NT2/D1 (cell line): ENCODE measurements at regions not wholly inside any gene's neighbourhood (a gene's known extent, or its start where the extent isn't known, plus 50 kb on each side); places are given as distances from the start of the nearest gene placed in this dataset.
"Not testable (repeated sequence)": the region's sequence is repeated elsewhere in the genome, so short reads cannot be mapped to it uniquely, and the experiment has no call there.

ENCODE experiments used
- DNase-seq: peaks from one replicate; pipeline ENCODE4 v3.0.0-alpha.2; 2011; ENCODE audit warnings: low read depth, low spot score
- H3K27me3 ChIP-seq: 2 replicates; pipeline ENCODE4 v1.6.0; 2011; ENCODE audit warnings: mild to moderate bottlenecking; ENCODE audit not compliant: insufficient read length, insufficient read depth
- H3K36me3 ChIP-seq: 2 replicates; pipeline ENCODE4 v1.6.1; 2011; ENCODE audit warnings: mild to moderate bottlenecking, low read length, mixed read lengths; ENCODE audit not compliant: insufficient read depth, insufficient read length
- H3K4me1 ChIP-seq: 2 replicates; pipeline ENCODE4 v1.5.1; 2011; ENCODE audit not compliant: insufficient read depth, insufficient read length
- H3K4me3 ChIP-seq: 2 replicates; pipeline ENCODE4 v1.5.1; 2011; ENCODE audit warnings: low read depth; ENCODE audit not compliant: insufficient read length
- H3K9ac ChIP-seq: 2 replicates; pipeline ENCODE4 v1.6.0; 2011; ENCODE audit warnings: low read depth; ENCODE audit not compliant: insufficient read length
- H3K9me3 ChIP-seq: 2 replicates; pipeline ENCODE4 v1.5.1; 2011; ENCODE audit warnings: mild to moderate bottlenecking, low read length; ENCODE audit not compliant: insufficient read depth
- SUZ12 ChIP-seq: IDR thresholded peaks from 2 replicates; pipeline ENCODE4 v1.6.1; 2011; ENCODE audit not compliant: insufficient read length, insufficient read depth; ENCODE audit errors: extremely low read depth
- YY1 ChIP-seq: IDR thresholded peaks from 2 replicates; pipeline ENCODE4 v1.6.1; 2011; ENCODE audit not compliant: insufficient read length, insufficient read depth
- ZNF274 ChIP-seq: IDR thresholded peaks from 2 replicates; pipeline ENCODE4 v1.6.1; 2011; ENCODE audit warnings: mild to moderate bottlenecking, low read depth, low read length

DNA sequence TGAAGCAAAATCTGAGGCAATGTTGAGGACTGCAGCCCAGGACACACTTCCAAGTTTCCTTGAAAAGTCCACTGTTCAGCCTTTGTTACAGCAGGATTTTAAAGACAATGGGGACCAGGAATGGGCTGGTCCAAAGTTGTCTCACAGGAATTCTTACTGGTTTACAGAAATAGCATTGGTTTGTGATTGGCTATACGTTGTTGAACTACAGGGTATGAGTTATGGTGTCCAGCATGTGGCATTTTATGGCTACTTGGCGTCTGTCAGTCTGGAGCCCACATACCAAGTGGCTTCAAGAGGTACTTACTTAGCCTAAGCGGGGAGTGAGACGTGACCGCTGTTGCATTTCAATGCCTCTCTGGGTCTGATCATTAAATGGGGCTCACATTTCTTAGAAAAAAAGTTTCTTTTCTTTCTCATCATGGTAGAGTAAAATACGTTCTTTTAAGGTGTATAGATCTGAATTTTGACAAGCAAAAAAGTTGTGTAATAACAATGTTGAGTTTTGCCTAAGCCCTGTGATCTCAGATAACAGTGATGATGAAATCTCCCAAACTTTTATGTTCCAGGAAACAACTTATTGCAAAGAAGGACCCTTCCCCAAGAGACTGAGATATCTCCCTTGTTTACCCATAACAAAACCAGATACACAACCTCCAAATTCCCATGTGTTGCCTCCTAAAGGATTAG, 100.0 kb upstream of the TRIM24 start:
- H3K9me3 ChIP-seq, result no peaks in the 10 kb centered on the region
- no peaks in the 10 kb centered on the region for H3K4me1 ChIP-seq
- peak; percentile 6 for DNase-seq

DNA sequence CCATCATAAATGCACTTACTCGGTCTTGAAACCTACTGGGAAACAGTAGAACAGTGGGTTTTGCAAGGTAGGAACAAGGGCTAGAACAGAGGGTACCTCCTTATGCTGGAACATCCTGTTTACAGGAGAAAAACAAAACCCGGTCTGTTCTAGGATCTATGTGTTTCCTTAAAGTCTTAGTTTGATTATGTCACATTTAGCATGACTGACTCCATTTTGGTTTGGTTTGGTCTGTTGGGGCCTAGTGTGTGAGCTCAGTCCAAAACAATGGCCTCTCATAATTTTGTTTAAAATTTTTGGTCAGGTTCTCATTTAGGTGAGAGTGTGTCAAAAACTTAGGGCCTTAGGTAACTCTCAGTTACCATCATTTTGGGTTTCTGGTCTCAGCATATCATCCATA, 96.3 kb upstream of the TRIM24 start:
- H3K9me3 ChIP-seq, result peaks cover 6% of the 10 kb centered on the region; the same call in 1 of the 2 replicates
- H3K4me1 ChIP-seq, result no peaks in the 10 kb centered on the region
- H3K4me3 ChIP-seq, result no peak overlapping the region
- DNase-seq, result no peak
- H3K36me3 ChIP-seq, result no peaks in the 10 kb centered on the region
- H3K9ac ChIP-seq, result no peak overlapping the region
- H3K27me3 ChIP-seq, result no peaks in the 10 kb centered on the region
- TF ChIP-seq ZNF274 (no peak), SUZ12 (no peak), YY1 (no peak)

More for the DNA sequence above, 100.0 kb upstream of the TRIM24 start:
- Histone ChIP-seq H3K4me3 (no peak overlapping the region), H3K9ac (no peak overlapping the region), H3K27me3 (no peaks in the 10 kb centered on the region), H3K36me3 (no peaks in the 10 kb centered on the region)
- TF ChIP-seq SUZ12 (no peak), ZNF274 (no peak), YY1 (no peak)

DNA sequence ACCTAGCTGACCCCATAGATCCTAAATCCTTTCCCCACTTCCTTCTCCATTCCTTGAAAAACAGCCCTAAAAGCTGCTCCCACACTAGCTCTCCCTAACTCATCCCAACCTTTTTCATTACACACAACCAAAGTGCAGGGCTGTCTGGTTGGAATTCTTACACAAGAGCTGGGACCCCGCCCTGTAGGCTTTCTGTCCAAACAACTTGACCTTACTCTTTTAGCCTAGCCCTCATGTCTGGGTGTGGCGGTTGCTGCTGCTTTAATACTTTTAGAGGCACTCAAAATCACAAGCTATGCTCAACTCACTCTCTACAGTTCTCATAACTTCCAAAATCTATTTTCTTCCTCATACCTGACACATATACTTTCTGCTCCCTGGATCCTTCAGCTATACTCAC, 93.9 kb upstream of the TRIM24 start:
- not testable (repeated sequence) for H3K27me3 ChIP-seq, H3K9ac ChIP-seq, H3K4me1 ChIP-seq, H3K4me3 ChIP-seq, DNase-seq, H3K36me3 ChIP-seq
- peaks cover 25% of the 10 kb centered on the region for H3K9me3 ChIP-seq

DNA sequence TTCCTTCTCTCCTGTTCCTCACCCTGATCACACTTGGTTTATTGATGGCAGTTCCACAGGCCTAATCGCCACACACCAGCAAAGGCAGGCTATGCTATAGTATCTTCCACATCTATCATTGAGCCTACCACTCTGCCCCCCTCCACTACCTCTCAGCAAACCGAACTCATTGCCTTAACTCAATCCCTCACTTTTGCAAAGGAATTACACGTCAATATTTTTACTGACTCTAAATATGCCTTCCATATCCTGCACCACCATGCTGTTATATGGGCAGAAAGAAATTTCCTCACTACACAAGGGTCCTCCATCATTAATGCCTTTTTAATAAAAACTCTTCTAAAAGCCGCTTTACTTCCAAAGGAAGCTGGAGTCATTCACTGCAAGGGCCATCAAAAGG, 93.4 kb upstream of the TRIM24 start:
- not testable (repeated sequence) for H3K4me1 ChIP-seq, H3K36me3 ChIP-seq, DNase-seq, H3K27me3 ChIP-seq, H3K9ac ChIP-seq, H3K4me3 ChIP-seq
- H3K9me3 ChIP-seq, result peaks cover 25% of the 10 kb centered on the region

DNA sequence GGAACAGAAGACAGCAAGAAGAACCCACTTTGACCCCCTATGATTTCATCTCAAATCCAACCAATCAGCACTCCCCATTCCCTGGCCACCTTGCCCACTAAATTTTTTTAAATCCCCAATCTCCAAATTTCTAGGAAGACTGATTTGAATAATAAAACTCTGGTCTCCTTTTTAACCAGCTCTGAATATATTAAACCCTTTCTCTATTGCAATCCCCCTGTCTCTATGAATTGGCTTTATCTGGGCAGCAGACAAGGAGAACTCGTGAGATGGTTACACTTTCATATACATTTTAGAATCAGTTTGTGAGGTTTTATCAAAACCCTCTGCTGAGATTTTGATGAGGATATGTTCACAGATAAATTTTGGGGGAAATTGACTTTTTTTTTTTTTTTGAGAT, 90.3 kb upstream of the TRIM24 start:
- no peak for TF ChIP-seq ZNF274
- no peak for TF ChIP-seq SUZ12
- no peak for TF ChIP-seq YY1
- H3K9me3 ChIP-seq, result peaks cover 25% of the 10 kb centered on the region
- no peak for DNase-seq
- H3K4me1 ChIP-seq, result no peaks in the 10 kb centered on the region
- H3K9ac ChIP-seq, result no peak overlapping the region
- no peaks in the 10 kb centered on the region for H3K36me3 ChIP-seq
- no peaks in the 10 kb centered on the region for H3K27me3 ChIP-seq
- no peak overlapping the region for H3K4me3 ChIP-seq

DNA sequence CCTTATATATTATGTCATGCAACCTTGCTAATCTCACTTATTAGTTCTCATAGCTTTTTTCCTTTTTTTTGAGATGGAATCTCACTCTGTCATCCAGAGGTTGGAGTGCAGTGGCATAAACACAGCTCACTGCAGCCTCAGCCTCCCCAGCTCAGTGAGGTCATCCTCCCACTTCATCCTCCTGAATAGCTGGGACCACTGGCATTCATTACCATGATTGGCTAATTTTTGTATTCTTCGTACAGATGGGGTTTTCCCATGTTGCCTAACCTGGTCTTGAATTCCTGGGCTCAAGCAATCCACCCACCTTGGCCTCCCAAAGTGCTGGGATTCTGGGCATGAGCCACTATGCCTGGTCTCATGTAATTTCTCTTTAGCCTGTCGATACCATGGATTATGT, 89.1 kb upstream of the TRIM24 start:
- Histone ChIP-seq H3K36me3 (no peaks in the 10 kb centered on the region), H3K9ac (no peak overlapping the region), H3K9me3 (peaks cover 25% of the 10 kb centered on the region), H3K27me3 (no peaks in the 10 kb centered on the region), H3K4me1 (no peaks in the 10 kb centered on the region), H3K4me3 (no peak overlapping the region)
- DNase-seq, result no peak
- TF ChIP-seq YY1 (no peak), ZNF274 (no peak), SUZ12 (no peak)

DNA sequence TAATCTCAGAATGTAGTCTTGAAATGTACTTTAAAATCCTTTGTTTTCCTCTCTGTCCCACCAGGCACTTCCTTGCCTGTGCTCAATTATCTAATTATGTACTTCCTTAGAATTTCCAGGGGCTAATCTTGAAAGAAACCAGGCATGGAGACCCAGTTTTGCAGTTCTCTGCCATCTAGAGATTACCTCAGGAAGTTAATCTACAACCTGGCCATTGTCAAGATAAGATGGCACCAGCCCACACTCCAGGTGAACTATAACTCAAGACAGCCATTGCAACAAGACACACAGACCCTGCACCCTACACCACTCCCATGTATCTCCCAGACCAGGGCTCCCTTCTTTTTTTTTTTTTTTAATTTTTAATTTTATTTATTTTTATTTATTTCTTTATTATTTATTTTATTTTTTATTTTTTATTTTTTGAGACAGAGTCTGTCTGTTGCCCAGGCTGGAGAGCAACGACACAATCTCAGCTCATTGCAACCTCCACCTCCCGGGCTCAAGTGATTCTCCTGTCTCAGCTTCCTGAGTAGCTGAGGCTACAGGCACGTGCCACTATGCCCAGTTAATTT, 85.9 kb upstream of the TRIM24 start:
- H3K4me1 ChIP-seq, result no peaks in the 10 kb centered on the region

DNA sequence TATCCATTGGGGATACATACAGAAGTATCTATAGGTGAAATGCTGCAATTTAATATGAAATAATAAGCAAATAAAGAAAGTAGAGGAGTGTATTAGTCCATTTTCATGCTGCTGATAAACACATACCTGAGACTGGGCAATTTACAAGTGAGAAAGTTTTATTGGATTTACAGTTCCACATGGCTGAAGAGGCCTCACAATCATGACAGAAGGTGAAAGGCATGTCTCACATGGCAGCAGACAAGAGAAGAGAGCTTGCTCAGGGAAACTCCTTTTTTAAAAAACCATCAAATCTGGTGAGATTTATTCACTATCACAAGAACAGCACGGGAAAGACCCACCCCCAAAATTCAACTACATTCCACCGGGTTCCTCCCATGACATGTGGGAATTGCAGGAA, 82.8 kb upstream of the TRIM24 start:
- H3K4me3 ChIP-seq, result no peak overlapping the region
- TF ChIP-seq ZNF274 (no peak), YY1 (no peak), SUZ12 (no peak)
- H3K4me1 ChIP-seq, result no peaks in the 10 kb centered on the region
- DNase-seq, result no peak
- H3K9ac ChIP-seq, result no peak overlapping the region
- peaks cover 4% of the 10 kb centered on the region; the same call in 1 of the 2 replicates for H3K9me3 ChIP-seq
- H3K27me3 ChIP-seq, result no peaks in the 10 kb centered on the region
- H3K36me3 ChIP-seq, result no peaks in the 10 kb centered on the region

More for the DNA sequence above, 85.9 kb upstream of the TRIM24 start:
- TF ChIP-seq SUZ12, result no peak
- TF ChIP-seq ZNF274, result no peak
- TF ChIP-seq YY1, result no peak
- H3K36me3 ChIP-seq, result no peaks in the 10 kb centered on the region
- peaks cover 18% of the 10 kb centered on the region for H3K9me3 ChIP-seq
- no peak overlapping the region for H3K4me3 ChIP-seq
- no peak for DNase-seq
- H3K9ac ChIP-seq, result no peak overlapping the region
- no peaks in the 10 kb centered on the region for H3K27me3 ChIP-seq
